Middle frontal gyrus (tissue), 1 donor: ENCODE measurements at regions not wholly inside any gene's neighbourhood (a gene's known extent, or its start where the extent isn't known, plus 50 kb on each side); places are given as distances from the start of the nearest gene placed in this dataset.

ENCODE experiments used
- DNase-seq: peaks from one replicate; pipeline ENCODE4 v3.0.0-alpha.2; 2015; ENCODE audit warnings: low spot score; ENCODE audit errors: extremely low spot score

DNA sequence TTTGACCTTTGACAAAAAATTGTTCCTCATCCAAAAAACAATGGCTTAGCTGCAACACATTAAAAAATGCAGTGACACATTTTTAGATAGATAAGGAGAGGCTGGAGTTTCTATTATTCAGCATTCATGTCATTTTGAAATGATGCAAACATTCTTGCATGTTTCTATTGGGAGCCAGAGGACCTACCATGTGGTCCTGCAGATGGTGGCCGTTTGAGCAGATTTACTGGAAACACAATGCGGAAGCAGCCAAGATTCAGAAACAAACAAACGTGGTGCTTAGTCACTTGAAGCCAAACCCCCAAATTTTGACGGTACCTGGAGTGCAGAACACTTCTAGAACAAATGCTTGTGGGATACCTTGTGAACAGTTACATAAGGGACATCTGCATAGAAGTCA, 456.7 kb downstream of the PCDH18 start:
- no peak for DNase-seq

DNA sequence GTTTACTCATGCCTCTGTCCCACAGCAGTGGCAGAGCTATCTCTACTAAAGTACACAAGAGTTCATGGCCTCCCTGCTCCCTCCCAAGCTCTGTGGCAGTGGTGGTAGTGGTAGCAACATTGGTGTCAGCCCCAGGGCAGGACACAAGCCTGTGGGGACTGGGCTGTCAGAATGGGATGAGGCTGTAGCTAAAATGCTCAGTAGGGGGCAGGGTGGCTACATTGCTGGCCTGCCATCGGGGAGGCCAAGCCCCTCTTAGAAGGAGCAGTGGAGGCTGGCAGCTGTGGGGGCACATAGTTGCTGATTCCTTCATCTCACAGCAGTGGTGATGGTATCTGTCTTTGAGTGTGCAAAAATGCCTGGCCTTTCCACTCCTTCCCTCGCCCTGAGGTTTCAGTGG, 461.7 kb downstream of the PCDH18 start:
- DNase-seq = no peak

DNA sequence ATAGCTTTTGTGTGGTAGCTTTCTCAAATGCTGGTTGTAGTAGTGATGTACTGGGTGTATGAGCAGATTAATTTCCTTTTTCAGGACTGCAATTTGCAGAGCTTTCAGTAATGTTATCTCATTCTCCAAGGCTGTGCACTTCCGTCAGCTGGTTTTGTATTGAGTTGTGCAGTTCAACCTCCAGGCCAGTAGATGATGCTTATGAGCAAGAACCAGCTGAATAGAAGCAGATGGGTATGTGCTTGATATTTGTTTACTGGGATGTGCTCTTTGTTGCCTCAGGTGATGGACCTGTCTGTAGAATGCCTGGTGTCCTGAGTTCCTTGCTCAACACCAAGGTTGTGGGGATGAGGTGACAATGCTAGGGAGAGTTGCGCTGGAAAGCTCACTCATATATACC, 462.8 kb downstream of the PCDH18 start:
- no peak for DNase-seq

DNA sequence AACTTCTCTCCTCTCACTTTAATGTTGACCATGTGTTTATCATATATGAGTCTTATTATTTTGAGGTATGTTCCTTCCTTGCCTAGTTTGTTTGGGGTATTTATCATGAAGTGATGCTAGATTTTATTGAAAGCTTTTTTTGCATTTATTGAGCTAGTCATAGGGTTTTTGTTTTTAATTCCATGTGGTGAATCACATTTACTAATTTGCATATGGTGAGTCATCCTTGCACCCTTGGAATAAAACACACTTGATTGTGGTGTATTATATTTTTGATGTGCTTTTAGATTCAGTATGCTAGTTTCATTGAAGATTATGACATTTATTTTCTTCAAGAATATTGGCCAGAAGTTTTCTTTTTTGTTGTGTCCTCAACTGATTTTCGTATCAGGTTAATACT, 464.6 kb downstream of the PCDH18 start:
- DNase-seq = no peak

DNA sequence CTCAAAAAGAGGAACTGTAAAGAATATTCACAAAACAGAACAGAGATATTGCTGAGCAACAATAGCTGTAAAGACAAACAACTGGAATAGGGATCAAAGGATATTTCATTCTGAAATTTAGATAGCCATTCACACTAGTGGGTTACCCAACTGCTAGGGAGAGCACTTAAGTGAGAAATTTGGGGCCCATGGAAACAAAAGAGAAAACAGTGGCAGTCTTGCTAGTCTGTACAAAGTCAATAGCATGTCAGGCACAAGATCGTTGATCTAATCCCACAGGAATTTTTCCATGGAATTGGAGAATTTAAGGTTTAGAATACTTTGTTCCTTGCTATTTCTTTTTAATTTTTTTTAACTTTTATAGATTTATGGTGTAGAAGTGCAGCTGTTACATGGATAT, 467.0 kb downstream of the PCDH18 start:
- DNase-seq = no peak

DNA sequence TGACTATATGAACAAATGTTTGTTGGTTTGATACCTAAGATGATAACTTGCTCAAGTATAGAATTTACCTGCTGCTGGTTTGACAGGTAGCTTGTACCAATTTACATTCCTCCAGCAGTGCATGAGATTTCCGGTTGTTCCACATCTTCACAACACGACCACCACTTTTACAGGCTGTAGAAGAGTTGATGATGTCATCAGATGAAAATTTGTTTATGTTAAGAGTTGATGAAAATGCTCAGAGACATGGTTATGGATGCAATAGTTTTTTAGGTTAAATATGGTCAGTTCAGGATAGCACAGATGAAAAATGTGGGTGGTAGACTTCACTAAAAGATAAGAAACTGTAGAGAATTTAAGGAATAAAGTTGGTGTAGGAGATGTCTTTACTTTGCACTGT, 468.3 kb downstream of the PCDH18 start:
- DNase-seq = no peak

DNA sequence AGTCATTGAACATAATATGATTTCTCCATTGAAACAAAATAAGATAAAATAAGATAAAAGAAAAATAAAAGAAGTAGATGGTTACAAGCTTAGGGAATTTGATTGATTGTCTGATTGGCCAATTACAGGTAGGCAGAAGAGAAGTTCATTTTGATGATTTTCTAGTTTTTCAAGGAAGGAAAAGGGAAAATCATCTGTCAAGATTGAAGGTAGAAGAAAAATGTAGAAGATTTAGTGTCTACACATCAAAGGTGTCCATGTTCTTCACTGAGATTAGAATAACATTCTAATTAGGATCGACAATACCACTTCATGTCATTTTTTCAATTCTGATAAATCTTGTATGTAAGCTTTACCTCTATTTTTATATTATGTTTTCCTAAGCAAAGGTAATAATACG, 489.1 kb downstream of the PCDH18 start:
- no peak for DNase-seq

DNA sequence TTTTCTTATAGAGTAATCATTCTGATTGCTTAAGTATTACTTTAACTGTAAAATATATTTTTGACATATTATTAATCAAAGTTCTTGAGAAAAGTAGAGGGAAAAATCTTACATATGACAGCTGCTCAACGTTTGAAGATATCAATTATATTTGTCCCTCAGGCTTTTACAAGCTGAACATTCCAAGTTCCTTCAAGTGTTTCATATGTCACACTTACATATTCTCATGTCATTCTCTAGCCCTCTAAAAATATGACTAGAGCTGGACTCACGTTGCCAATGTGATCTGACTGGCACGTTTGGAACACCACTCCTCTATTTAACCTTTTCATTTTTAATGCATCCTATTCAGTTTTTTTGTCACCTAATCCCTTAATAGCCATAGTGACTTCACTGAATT, 492.9 kb downstream of the PCDH18 start:
- DNase-seq = no peak

DNA sequence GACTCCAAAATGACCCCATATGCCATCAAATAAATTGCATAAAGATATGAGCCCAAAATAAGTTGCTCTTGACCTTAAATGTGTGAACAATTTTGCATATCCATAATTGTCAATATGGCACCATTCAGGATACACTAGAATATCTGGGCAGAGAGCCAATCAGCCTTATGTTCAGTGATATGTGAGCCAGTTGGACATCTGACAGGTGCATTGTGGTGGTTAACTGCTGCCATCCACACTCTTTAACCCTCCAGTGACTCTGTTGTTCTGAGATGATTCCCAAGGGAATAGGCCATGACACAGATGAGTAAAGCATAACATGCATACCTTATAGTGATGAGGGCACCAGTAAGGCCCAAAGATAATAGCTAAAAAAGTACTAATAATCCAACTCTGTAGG, 500.1 kb downstream of the PCDH18 start:
- DNase-seq = no peak

DNA sequence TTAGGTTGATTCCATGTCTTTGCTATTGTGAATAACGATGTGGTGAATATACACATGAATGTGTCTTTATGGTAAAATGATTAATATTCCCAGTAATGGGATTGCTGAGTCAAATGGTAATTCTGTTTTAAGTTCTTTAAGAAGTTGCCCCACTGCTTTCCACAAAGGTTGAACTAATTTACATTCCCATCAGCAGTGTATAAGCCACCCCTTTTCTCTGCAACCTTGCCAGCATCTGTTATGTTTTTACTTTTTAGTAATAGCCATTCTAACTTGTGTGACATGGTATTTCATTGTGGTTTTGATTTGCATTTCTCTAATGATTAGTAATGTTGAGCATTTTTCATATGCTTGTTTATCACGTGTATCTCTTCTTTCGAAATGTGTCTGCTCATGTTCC, 503.3 kb downstream of the PCDH18 start:
- DNase-seq = no peak

DNA sequence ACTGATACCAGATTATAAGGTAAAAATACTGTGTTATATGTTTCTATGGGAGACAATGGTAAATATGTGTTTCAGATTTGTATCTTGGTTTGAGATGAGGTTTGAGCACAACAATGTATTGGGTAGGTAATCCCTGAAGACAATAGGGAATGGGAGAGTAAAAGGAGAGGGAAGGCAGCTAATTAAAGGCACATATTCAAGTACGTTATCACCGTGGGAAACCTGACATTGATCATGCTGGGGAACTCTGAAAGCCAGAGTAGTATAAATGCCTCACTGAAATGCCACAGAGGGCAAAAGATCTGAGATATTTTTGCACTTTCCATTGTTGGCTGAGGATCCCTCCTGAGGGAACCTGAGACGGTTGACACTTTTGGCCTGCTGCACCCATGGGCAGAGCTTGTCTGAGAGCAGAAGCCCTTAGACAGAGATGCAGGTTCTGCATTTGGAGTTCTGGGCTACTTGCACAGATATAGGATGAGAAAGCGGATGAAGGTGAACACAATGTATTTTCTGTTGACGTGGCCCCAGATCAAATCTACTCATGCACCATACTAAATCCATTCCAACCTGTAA, 506.7 kb downstream of the PCDH18 start:
- no peak for DNase-seq

DNA sequence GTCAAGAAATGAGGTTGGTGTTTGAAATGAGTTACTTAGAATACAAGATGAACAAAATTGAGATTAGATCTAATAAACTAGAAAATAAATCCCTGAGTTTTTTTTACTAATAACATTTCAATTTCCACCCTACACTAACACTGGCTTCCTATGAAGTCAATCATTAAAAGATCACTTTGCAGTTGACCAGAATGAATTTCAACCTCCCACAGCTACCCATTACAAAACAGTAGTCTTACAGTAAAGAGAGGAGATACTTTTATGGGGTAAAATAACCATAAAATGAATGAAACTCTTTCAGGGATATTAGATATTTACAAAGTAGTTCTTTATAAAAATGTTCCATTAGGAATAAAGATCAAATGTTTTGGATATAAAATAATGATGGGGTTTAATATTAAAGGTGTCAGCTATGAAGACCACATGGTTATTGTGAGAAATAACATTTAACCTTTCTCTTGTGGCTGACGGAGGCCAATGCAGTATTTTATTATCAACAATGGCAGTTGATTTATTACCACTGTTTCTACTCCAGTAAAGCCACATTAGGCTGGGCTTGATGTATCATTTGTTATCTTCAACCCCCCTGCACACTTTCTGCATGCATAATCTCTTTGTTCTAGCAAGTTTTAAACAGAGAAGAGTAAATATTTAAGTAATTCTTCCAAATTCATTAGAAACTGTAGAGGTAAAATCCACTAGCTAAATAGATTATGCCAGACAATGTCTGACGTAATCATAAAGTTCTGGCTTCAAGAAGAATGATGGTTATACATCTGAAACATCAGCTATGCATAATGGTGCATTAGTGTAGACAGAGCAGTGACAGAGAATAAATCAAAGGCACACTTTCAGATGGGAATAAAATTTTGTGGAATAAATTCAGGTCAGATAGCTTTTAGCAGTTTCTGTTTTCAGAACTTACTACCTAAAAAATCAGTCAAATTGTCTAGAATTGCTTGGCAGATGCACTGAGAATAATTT, 516.6 kb downstream of the PCDH18 start:
- no peak for DNase-seq

DNA sequence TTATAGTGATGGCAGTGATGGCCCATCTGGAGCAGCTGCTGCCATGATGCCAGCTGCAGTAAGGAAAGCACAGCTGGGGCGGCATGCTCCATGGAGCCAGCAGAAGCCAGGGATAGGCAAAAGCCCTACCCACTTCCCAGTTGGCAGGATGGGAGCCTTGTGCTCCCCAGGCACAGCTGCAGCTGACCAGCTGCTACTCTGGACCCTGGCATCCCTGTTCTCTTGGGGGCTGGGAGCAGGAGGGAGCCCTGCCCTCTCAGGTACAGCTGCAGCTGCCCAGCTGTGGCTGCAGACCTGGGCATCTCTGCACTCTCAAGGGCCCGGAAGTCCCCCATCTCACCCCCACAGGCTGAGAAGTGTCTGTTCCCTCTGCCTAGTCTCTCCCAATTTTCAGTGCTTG, 531.9 kb downstream of the PCDH18 start:
- no peak for DNase-seq

DNA sequence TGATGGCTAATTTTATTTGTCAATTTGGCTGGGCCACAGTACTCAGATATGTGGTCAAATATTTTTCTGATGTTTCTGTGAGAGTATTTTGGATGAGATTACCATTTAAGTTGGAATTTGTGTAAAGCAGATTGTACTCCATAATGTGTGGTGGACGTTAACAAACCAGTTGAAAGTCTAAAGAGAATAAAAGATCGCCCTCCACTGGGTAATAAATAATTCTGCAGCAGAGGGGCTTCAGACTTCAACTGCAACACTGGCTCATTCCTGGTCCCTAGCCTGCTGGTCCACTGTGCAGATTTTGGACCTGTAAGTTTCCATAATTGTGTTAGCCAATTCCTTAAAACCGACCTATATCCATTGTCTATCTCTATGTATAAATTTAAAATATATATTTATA, 540.3 kb downstream of the PCDH18 start:
- DNase-seq = no peak

DNA sequence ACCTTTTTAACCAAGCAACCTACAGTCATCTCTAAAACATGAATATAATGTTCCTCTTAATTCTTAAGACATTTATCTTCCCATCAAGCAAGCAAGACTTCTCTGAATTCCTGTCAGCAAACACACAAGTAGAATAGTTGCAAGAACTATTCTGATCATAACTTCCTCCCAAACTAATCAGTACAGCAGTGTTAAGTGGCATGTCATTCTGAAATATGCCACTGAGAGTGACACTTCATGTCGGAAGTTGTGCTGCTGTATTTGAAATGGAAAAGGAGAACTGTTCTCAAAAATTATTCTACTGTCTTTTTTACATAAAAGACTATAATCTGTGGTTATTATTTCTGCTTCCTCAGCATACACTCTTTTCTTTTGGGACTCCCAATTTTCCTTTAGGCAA, 546.6 kb downstream of the PCDH18 start:
- DNase-seq = no peak

DNA sequence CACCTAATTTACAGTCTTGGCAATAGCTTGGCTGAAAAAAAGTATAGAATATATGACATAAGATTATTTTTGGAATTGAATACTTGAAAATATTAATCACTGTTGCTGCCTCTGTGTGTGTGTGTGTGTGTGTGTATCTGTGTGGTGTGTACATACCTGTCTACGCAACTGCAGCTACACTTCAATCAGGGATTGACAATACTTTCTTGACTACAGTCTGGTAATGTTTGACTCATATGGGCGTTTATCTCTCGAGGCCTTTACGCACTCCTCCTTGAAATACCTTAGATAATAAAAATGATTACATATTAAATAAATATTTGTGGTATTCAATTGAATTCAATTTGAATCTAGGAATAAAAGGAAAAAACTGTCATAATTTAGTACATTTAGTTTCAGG, 565.2 kb downstream of the PCDH18 start:
- no peak for DNase-seq

DNA sequence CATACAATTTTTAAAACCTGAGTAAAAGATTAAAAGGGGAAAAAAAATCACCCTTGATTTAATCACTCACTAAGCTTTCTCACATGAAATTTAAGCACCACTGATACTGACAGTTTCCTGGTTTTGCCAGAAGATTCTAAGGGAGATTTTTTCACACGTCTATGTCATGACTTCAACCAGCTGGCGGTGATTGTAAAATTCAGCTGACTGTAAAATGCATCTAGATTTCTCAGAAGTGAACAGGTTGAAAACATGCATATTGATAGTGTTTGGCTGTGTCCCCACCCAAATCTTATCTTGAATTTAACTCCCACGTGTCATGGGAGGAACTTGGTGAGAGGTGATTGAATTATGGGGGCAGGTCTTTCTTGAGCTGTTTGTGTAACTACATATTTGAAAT, 566.8 kb downstream of the PCDH18 start:
- DNase-seq = no peak

DNA sequence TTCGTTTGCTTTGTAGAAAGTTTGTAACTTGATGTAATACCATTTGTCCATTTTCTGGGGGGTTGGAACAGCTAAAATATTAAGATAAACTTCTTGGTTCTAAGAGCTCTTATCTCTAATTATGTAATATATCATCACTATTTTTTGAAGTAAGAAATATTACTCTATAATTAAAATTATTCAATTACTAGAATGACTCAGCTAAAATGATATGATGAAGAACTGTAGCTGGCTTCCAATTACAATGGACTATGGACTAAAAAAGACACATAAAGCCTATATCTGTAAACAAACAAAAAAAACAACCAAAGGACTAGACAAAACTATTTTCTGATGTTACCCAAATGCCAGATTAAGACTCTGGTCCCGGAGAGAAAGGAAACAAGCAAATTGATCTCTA, 569.4 kb downstream of the PCDH18 start:
- DNase-seq = no peak

DNA sequence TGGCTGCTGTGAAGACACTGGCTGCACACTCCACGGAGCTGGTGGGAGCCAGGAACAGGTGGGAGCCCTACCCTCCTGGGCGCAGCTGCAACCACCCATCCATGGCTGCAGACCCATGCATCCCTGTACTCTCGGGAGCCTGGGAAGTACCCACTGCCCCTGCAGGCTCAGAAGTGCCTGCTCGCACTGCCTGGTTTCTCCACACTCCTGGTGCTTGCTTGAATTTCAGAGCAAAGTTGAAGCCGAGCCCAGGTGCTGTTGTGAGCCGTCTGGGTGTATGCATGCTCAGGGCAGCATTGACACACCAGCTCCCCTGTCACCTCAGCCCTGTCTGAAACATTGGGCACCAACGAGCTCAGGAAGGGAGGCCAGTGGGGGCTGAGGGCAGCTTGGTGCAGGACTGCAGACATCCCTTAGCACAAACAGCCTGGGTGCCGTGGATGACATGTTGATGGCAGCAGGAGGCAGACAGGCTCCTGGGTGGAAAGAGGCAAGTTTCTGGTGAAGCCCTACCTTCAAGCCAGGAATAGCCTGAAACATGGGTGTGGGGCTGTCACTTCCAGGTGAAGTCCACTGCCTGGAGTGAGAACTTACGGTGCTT, 585.9 kb downstream of the PCDH18 start:
- no peak for DNase-seq

DNA sequence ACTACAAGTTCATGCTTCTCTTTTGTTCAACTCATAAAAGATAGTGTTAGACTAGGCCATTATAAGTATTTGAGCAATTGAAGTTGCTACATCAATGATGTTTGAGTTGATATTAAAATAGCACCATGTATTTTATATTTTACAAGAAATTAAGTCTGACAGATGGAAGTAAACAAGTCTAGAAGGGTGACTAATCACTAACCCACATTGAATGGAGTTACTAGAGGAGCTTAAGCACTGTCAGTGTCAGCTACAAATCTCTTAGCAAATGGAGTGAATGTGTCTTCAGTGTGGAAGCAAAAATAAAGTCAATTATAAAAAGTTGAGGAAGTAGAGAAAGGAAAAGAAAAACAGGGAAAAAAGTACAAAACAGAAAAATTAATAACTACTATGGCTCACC, 592.5 kb downstream of the PCDH18 start:
- no peak for DNase-seq

DNA sequence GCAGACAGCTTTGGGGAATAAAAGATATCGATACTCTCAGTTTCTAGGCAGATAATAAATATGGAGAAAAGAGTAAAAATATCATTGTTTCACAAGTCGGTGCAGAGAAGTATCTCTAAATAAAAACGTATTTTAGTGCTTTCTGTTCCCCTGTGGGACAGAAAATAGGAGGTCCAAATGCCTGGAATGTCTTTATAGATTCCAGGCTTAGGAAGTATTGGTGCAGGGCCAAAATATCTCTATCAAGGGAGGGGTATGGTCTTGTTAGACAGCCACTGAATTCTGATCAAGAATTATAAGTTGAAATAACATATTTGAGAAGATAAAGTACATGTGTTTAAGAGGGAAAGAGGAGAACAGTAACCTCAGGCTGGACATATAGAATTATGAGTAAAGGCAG, 596.4 kb downstream of the PCDH18 start:
- DNase-seq = no peak

DNA sequence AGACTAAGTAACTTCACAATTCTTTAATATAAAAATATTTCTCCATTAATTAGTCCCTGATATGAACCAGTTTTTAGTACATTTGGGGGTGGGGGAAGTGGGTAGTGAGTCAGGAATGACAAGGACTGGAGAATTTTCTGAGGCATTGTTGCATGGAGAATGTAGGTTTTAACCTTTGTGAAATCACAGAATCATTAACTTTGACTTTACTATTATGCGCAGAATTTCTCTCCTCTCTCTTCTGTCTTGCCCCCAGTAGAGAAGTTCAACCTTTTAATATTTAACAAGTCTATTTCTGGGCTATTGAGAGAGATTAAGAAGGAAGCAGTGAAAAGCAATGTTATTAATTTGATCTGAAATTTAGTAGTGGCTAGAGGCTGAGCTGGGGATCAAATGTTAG, 597.0 kb downstream of the PCDH18 start:
- DNase-seq = no peak

DNA sequence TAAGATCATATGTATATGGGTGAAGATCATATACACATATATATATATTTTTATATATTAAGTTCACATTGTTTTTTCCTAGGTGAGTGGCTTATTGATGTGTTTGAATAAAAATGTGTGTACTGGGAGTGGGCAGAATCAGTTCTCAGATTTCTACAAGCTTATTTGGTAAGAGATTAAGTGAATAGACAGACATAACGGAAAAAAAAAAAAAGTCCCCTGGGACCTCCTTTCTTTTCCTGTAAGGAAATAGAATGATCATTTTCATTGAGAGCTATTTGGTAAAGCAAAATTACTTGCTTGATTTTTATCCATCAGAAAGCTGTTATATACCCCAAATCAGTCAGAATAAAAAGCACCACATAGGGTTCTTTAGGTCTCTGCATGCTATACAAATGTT, 597.7 kb downstream of the PCDH18 start:
- no peak for DNase-seq
